ENCODE measurements at regions not wholly inside any gene's neighbourhood (a gene's known extent, or its start where the extent isn't known, plus 50 kb on each side); places are given as distances from the start of the nearest gene placed in this dataset.

DNA sequence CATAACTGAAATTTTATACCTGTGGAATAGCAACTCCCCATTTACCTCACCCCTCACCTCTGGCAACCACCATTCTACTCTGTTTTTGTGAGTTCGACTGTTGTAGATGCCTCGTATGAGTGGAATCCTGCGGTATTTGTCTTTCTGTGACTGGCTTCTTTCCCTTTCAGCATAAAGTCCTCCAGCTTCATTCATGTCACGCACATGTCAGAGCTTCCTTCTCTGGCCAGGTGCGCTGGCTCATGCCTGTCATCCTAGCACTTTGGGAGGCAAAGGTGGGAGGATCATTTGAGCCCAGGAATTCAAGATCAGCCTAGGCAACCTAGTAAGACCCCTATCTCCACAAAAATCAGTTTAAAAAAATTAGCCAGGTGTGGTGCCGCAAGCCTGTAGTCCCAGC is 278.4 kb downstream of the PARN start (continued):
- TF ChIP-seq, protein P1, sequence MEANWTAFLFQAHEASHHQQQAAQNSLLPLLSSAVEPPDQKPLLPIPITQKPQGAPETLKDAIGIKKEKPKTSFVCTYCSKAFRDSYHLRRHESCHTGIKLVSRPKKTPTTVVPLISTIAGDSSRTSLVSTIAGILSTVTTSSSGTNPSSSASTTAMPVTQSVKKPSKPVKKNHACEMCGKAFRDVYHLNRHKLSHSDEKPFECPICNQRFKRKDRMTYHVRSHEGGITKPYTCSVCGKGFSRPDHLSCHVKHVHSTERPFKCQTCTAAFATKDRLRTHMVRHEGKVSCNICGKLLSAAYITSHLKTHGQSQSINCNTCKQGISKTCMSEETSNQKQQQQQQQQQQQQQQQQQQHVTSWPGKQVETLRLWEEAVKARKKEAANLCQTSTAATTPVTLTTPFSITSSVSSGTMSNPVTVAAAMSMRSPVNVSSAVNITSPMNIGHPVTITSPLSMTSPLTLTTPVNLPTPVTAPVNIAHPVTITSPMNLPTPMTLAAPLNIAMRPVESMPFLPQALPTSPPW (CRISPR knock-in tag; IDR thresholded peaks at IDR 0.05) = no peak
- TF ChIP-seq SNIP1 (IDR thresholded peaks at IDR 0.05; ENCODE audit: low read depth) (no peak), SAFB (IDR thresholded peaks at IDR 0.05; ENCODE audit: borderline replicate concordance, low read depth, low read length) (no peak), NONO (IDR thresholded peaks at IDR 0.05; ENCODE audit: low read depth in 2 of 2, low read length in 1 of 2) (no peak)
- TF ChIP-seq, protein P2, sequence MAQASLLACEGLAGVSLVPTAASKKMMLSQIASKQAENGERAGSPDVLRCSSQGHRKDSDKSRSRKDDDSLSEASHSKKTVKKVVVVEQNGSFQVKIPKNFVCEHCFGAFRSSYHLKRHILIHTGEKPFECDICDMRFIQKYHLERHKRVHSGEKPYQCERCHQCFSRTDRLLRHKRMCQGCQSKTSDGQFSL (CRISPR knock-in tag; IDR thresholded peaks at IDR 0.05) = no peak
- TF ChIP-seq, protein P2 (tag; IDR thresholded peaks at IDR 0.05) = no peak

DNA sequence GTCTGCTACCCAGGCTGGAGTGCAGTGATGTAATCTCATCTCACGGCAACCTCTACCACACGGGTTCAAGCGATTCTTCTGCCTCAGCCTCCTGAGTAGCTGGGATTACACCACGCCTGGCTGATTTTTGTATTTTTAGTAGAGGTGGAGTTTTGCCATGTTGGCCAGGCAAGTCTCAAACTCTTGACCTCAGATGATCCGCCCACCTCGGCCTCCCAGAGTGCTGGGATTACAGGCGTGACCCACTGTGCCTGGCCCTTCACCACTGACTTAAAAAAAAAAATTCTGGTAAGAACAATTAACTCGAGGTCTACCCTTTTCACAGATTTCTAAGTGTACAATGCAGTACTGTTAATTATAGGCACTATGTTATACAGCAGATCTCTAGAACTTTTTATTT is 279.4 kb downstream of the PARN start:
- intact Hi-C loops (cut with micrococcal nuclease) = no loop called here
- ChIA-PET CTCF (ENCODE audit: low intra/inter-chr PET ratio) (no interaction called here), POLR2A (interaction anchor here (0.7 to 1.2 kb wide), 3 partner anchors 15 to 19 kb away, joined by 3 to 5 read pairs (median 4); no protein-coding TSS in a partner anchor)
- Histone ChIP-seq H3K79me2 (ENCODE audit: control insufficient read depth, insufficient read depth, low read length) (no peaks in the 10 kb centered on the region), H3K4me3 (no peak overlapping the region), H3K4me2 (ENCODE audit: insufficient read depth, low read length) (no peak overlapping the region), H3K36me3 (ENCODE audit: control insufficient read depth, insufficient read depth, low read length) (no peaks in the 10 kb centered on the region), H2AFZ (ENCODE audit: low read depth, low read length) (no peak overlapping the region), H3K27ac (ENCODE audit: extremely low read depth, low read depth, low read length) (no peak overlapping the region), H3K27me3 (ENCODE audit: control insufficient read depth in 2 of 2, insufficient read depth in 2 of 2, low read length in 2 of 2) (peaks cover 1 to 22% of the 10 kb centered on the region in 2 experiments), H3K4me1 (replicated peaks in 1 of 2; ENCODE audit: control insufficient read depth in 2 of 2, insufficient read depth in 2 of 2, low read length in 2 of 2) (no peaks in the 10 kb centered on the region), H4K20me1 (replicated peaks; ENCODE audit: control insufficient read depth, insufficient read depth, low read length) (0 out of 2 replicates have a peak, but pooled peaks cover 3% of the 10 kb centered on the region), H3K9me1 (ENCODE audit: control insufficient read depth, insufficient read depth, low read length) (no peaks in the 10 kb centered on the region), H3K9me3 (replicated peaks; ENCODE audit: control insufficient read depth, insufficient read depth, low read depth, low read length) (0 out of 2 replicates have a peak, but pooled peaks cover 1% of the 10 kb centered on the region), H3K9ac (ENCODE audit: insufficient read depth in 1 of 2, low read depth in 2 of 2, low read length in 2 of 2) (no peak overlapping the region)
- no TSS peak for BruUV-seq (replicated peaks)
- in situ Hi-C loops (cut with MboI) = no loop called here
- TF ChIP-seq KAT2B (IDR thresholded peaks at IDR 0.05; ENCODE audit: low read depth, low read length) (no peak), GABPB1 (CRISPR knock-in tag; IDR thresholded peaks at IDR 0.05) (no peak), ZBTB8A (IDR thresholded peaks at IDR 0.05; ENCODE audit: partially characterized antibody) (no peak), SMAD3 (CRISPR knock-in tag; conservative IDR thresholded peaks at IDR 0.05) (no peak), KDM4B (IDR thresholded peaks at IDR 0.05; ENCODE audit: borderline replicate concordance in 2 of 2, low read depth in 1 of 2) (no peak), NUFIP1 (IDR thresholded peaks at IDR 0.05; ENCODE audit: partially characterized antibody) (no peak), ZNF764 (CRISPR knock-in tag; IDR thresholded peaks at IDR 0.05; ENCODE audit: low read depth) (no peak), COPS2 (conservative IDR thresholded peaks at IDR 0.05) (no peak), SNRNP70 (optimal IDR thresholded peaks at IDR 0.05; ENCODE audit: low read depth, low read length) (no peak), SMARCA5 (IDR thresholded peaks at IDR 0.05) (no peak), RBM22 (IDR thresholded peaks at IDR 0.05; ENCODE audit: low read depth, low read length, poor library complexity, severe bottlenecking) (no peak)
- DNase-seq (ENCODE audit: extremely low read depth in 1 of 4, low spot score in 3 of 4) (no peak), ATAC-seq (no peak), FAIRE-seq (no peak)
- WGBS (ENCODE audit: insufficient coverage, low coverage, missing lambda C conversion rate) = 7% methylated on average over 8 of the region's 8 CpGs
